WTC11 (cell line): ENCODE measurements at regions not wholly inside any gene's neighbourhood (a gene's known extent, or its start where the extent isn't known, plus 50 kb on each side); places are given as distances from the start of the nearest gene placed in this dataset.
A peak's percentile ranks its signal among the peaks of the same experiment; 100 is the strongest.

ENCODE experiments used
- ATAC-seq: fragments of 200-7000 bp; cut with Tn5 transposase; 2 replicates; pipeline ENCODE4 v1.10.0; 2021; ENCODE audit warnings: mild to moderate bottlenecking, moderate library complexity
- CTCF ChIA-PET: fragments of 300-600 bp; sonication (Branson Sonifier 250); formaldehyde crosslinking; loops from one replicate; lab custom pipeline; 2021; ENCODE audit warnings: antibody characterized with exemption; lab: Charles Lee
- POLR2A ChIA-PET: fragments of 350-600 bp; sonication (Branson Sonifier 250); formaldehyde crosslinking; loops from one replicate; lab custom pipeline; 2021; ENCODE audit warnings: antibody characterized with exemption; lab: Charles Lee
- DNase-seq: peaks from one replicate; pipeline ENCODE4 v3.0.0; 2021; ENCODE audit warnings: low spot score
- H3K27ac Mint-ChIP-seq: 2 replicates; pipeline ENCODE4 v1.8.0; 2021; ENCODE audit warnings: mixed read lengths
- H3K27me3 Mint-ChIP-seq: 2 replicates; pipeline ENCODE4 v1.8.0; 2021; ENCODE audit warnings: low read depth, mild to moderate bottlenecking, moderate library complexity, mixed read lengths
- H3K36me3 Mint-ChIP-seq: 2 replicates; pipeline ENCODE4 v1.8.0; 2021; ENCODE audit warnings: mixed read lengths
- H3K4me1 Mint-ChIP-seq: 2 replicates; pipeline ENCODE4 v1.8.0; 2022; ENCODE audit warnings: mixed read lengths
- H3K4me3 Mint-ChIP-seq: 2 replicates; pipeline ENCODE4 v1.8.0; 2021; ENCODE audit warnings: mild to moderate bottlenecking, moderate library complexity, mixed read lengths
- H3K9me3 Mint-ChIP-seq: 2 replicates; pipeline ENCODE4 v1.8.0; 2021; ENCODE audit warnings: mixed read lengths
- AFF4 ChIP-seq: sonication (generic); formaldehyde crosslinking; IDR thresholded peaks from 2 replicates; pipeline ENCODE4 v1.8.1; 2023; ENCODE audit warnings: mild to moderate bottlenecking, missing genetic modification reagents, borderline replicate concordance
- AR ChIP-seq: fragments of 250-450 bp; sonication (Bioruptor Pico); IDR thresholded peaks from 2 replicates; pipeline ENCODE4 v1.9.0; 2021; ENCODE audit warnings: mild to moderate bottlenecking
- ATF1 ChIP-seq: sonication (generic); formaldehyde crosslinking; IDR thresholded peaks from 2 replicates; pipeline ENCODE4 v1.8.1; 2023; ENCODE audit warnings: mild to moderate bottlenecking, moderate library complexity, missing genetic modification reagents
- ATF2 ChIP-seq: sonication (generic); formaldehyde crosslinking; IDR thresholded peaks from 2 replicates; pipeline ENCODE4 v1.8.1; 2022; ENCODE audit warnings: low read depth, missing genetic modification reagents, borderline replicate concordance
- CREM ChIP-seq: sonication (generic); formaldehyde crosslinking; IDR thresholded peaks from 2 replicates; pipeline ENCODE4 v1.8.1; 2022; ENCODE audit warnings: mild to moderate bottlenecking, missing genetic modification reagents, moderate library complexity
- CTCF ChIP-seq: fragments of 200-600 bp; IDR thresholded peaks from 2 replicates; pipeline ENCODE4 v1.8.0; 2022; ENCODE audit warnings: antibody characterized with exemption
- E2F1 ChIP-seq: sonication (generic); formaldehyde crosslinking; IDR thresholded peaks from 2 replicates; pipeline ENCODE4 v1.8.0; 2022; ENCODE audit warnings: mild to moderate bottlenecking, missing genetic modification reagents
- ESRRA ChIP-seq: sonication (generic); formaldehyde crosslinking; IDR thresholded peaks from 2 replicates; pipeline ENCODE4 v1.8.1; 2022; ENCODE audit warnings: mild to moderate bottlenecking, missing genetic modification reagents, borderline replicate concordance
- FOXP1 ChIP-seq: sonication (generic); formaldehyde crosslinking; IDR thresholded peaks from 2 replicates; pipeline ENCODE4 v1.8.0; 2022; ENCODE audit warnings: missing genetic modification reagents, mild to moderate bottlenecking, moderate library complexity, borderline replicate concordance
- GRHL2 ChIP-seq: fragments of 250-450 bp; sonication (Bioruptor Pico); IDR thresholded peaks from 2 replicates; pipeline ENCODE4 v1.8.0; 2022; ENCODE audit warnings: mild to moderate bottlenecking, moderate library complexity; ENCODE audit not compliant: insufficient replicate concordance, severe bottlenecking
- IRF2 ChIP-seq: sonication (generic); formaldehyde crosslinking; IDR thresholded peaks from 2 replicates; pipeline ENCODE4 v1.8.0; 2022; ENCODE audit warnings: low read depth, missing genetic modification reagents, borderline replicate concordance
- NFATC4 ChIP-seq: fragments of 250-450 bp; sonication (Bioruptor Pico); IDR thresholded peaks from 2 replicates; pipeline ENCODE4 v1.9.0; 2021; ENCODE audit warnings: mild to moderate bottlenecking
- OVOL2 ChIP-seq: fragments of 250-450 bp; sonication (Bioruptor Pico); IDR thresholded peaks from 2 replicates; pipeline ENCODE4 v1.9.0; 2021; ENCODE audit warnings: mild to moderate bottlenecking, borderline replicate concordance
- SOX15 ChIP-seq: fragments of 250-450 bp; sonication (Bioruptor Pico); IDR thresholded peaks from 2 replicates; pipeline ENCODE4 v1.9.0; 2021; ENCODE audit warnings: mild to moderate bottlenecking
- ZNF219 ChIP-seq: sonication (generic); formaldehyde crosslinking; IDR thresholded peaks from 2 replicates; pipeline ENCODE4 v1.8.0; 2023; ENCODE audit warnings: missing genetic modification reagents, mild to moderate bottlenecking, borderline replicate concordance
- ZNF281 ChIP-seq: sonication (generic); formaldehyde crosslinking; IDR thresholded peaks from 2 replicates; pipeline ENCODE4 v1.8.0; 2023; ENCODE audit warnings: mild to moderate bottlenecking, missing genetic modification reagents
- ZNF416 ChIP-seq: fragments of 250-450 bp; sonication (Bioruptor Pico); IDR thresholded peaks from 2 replicates; pipeline ENCODE4 v1.9.0; 2021; ENCODE audit warnings: mild to moderate bottlenecking, inconsistent platforms
- ZNF671 ChIP-seq: fragments of 250-450 bp; sonication (Bioruptor Pico); IDR thresholded peaks from 2 replicates; pipeline ENCODE4 v1.8.0; 2021; ENCODE audit warnings: mild to moderate bottlenecking
- ZSCAN18 ChIP-seq: fragments of 250-450 bp; sonication (Bioruptor Pico); IDR thresholded peaks from 2 replicates; pipeline ENCODE4 v2.1.2; 2022; ENCODE audit warnings: mild to moderate bottlenecking, moderate library complexity

- H3K4me1 Mint-ChIP-seq = peaks cover 5% of the 10 kb centered on the region; the same call in 1 of the 2 replicates
- DNase-seq (no peak), ATAC-seq (no peak)
- CTCF ChIA-PET = interaction anchor here (1.0 kb wide), 1 partner anchor 10 kb away, joined by 3 read pairs; no protein-coding TSS in a partner anchor
- TF ChIP-seq ZNF281 (no peak), ZNF671 (CRISPR knock-in tag) (no peak), E2F1 (CRISPR knock-in tag) (no peak), AFF4 (no peak), AR (CRISPR knock-in tag) (no peak), SOX15 (CRISPR knock-in tag) (no peak), ATF1 (CRISPR knock-in tag) (no peak), ESRRA (CRISPR knock-in tag) (no peak), OVOL2 (CRISPR knock-in tag) (no peak), ATF2 (no peak), IRF2 (CRISPR knock-in tag) (no peak), FOXP1 (no peak)
- H3K9me3 Mint-ChIP-seq = no peaks in the 10 kb centered on the region
- H3K27me3 Mint-ChIP-seq = no peaks in the 10 kb centered on the region
- no peak overlapping the region for H3K4me3 Mint-ChIP-seq
- no peak overlapping the region for H3K27ac Mint-ChIP-seq
- POLR2A ChIA-PET = no interaction called here
- H3K36me3 Mint-ChIP-seq = no peaks in the 10 kb centered on the region
Observed at GRCh38 chr13:103451656-103452055, 385.4 kb upstream of the SLC10A2 start.

GRCh38 chr13:103443604-103444003, 377.4 kb upstream of the SLC10A2 start:
- no peaks in the 10 kb centered on the region for H3K36me3 Mint-ChIP-seq
- H3K27me3 Mint-ChIP-seq = no peaks in the 10 kb centered on the region
- peak; percentile 65 for ATAC-seq
- ChIA-PET CTCF (no interaction called here), POLR2A (no interaction called here)
- H3K4me3 Mint-ChIP-seq = no peak overlapping the region
- H3K9me3 Mint-ChIP-seq = no peaks in the 10 kb centered on the region
- H3K4me1 Mint-ChIP-seq = peaks cover 23% of the 10 kb centered on the region
- no peak overlapping the region for H3K27ac Mint-ChIP-seq
- no peak for DNase-seq
- TF ChIP-seq SOX15 (CRISPR knock-in tag) (no peak), CREM (CRISPR knock-in tag) (no peak), E2F1 (CRISPR knock-in tag) (no peak), ZSCAN18 (CRISPR knock-in tag) (no peak), NFATC4 (no peak), ZNF219 (CRISPR knock-in tag) (no peak), GRHL2 (CRISPR knock-in tag) (no peak), ZNF416 (no peak), CTCF (no peak)
